ENCODE measurements at regions not wholly inside any gene's neighbourhood (a gene's known extent, or its start where the extent isn't known, plus 50 kb on each side); places are given as distances from the start of the nearest gene placed in this dataset.

- TF ChIP-seq GABPA (IDR thresholded peaks at IDR 0.05; ENCODE audit: low read depth), result no peak
- TF ChIP-seq POLR2AphosphoS5 (IDR thresholded peaks at IDR 0.05; ENCODE audit: low read depth), result no peak
- no peak for TF ChIP-seq REST (IDR thresholded peaks at IDR 0.05; ENCODE audit: insufficient replicate concordance, low read depth)
- no peak for TF ChIP-seq SPI1 (IDR thresholded peaks at IDR 0.05; ENCODE audit: borderline replicate concordance, low read depth)
- H3K27me3 ChIP-seq (ENCODE audit: insufficient read depth, poor library complexity, severe bottlenecking), result no peaks in the 10 kb centered on the region
- no peak overlapping the region for H3K27ac ChIP-seq (replicated peaks)
- no peak overlapping the region for H3K4me3 ChIP-seq (replicated peaks; ENCODE audit: insufficient read depth, low read length)
- no peak for DNase-seq (ENCODE audit: low read depth in 1 of 2, low spot score in 1 of 2)
Measured at GRCh38 chr2:59561281-59561680, 992.2 kb downstream of the BCL11A start.

- Histone ChIP-seq H3K4me3 (replicated peaks; ENCODE audit: insufficient read depth, low read length) (no peak overlapping the region), H3K27me3 (ENCODE audit: insufficient read depth, poor library complexity, severe bottlenecking) (no peaks in the 10 kb centered on the region), H3K27ac (replicated peaks) (no peak overlapping the region)
- TF ChIP-seq REST (IDR thresholded peaks at IDR 0.05; ENCODE audit: insufficient replicate concordance, low read depth) (no peak), GABPA (IDR thresholded peaks at IDR 0.05; ENCODE audit: low read depth) (no peak), POLR2AphosphoS5 (IDR thresholded peaks at IDR 0.05; ENCODE audit: low read depth) (no peak), SPI1 (IDR thresholded peaks at IDR 0.05; ENCODE audit: borderline replicate concordance, low read depth) (no peak)
- TF ChIP-seq, protein P1, sequence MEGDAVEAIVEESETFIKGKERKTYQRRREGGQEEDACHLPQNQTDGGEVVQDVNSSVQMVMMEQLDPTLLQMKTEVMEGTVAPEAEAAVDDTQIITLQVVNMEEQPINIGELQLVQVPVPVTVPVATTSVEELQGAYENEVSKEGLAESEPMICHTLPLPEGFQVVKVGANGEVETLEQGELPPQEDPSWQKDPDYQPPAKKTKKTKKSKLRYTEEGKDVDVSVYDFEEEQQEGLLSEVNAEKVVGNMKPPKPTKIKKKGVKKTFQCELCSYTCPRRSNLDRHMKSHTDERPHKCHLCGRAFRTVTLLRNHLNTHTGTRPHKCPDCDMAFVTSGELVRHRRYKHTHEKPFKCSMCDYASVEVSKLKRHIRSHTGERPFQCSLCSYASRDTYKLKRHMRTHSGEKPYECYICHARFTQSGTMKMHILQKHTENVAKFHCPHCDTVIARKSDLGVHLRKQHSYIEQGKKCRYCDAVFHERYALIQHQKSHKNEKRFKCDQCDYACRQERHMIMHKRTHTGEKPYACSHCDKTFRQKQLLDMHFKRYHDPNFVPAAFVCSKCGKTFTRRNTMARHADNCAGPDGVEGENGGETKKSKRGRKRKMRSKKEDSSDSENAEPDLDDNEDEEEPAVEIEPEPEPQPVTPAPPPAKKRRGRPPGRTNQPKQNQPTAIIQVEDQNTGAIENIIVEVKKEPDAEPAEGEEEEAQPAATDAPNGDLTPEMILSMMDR (IDR thresholded peaks at IDR 0.05; ENCODE audit: insufficient read depth, low read length), result no peak
- DNase-seq (ENCODE audit: low read depth in 1 of 2, low spot score in 1 of 2), result no peak
Measured at GRCh38 chr2:59560769-59561168, 992.7 kb downstream of the BCL11A start.

DNA sequence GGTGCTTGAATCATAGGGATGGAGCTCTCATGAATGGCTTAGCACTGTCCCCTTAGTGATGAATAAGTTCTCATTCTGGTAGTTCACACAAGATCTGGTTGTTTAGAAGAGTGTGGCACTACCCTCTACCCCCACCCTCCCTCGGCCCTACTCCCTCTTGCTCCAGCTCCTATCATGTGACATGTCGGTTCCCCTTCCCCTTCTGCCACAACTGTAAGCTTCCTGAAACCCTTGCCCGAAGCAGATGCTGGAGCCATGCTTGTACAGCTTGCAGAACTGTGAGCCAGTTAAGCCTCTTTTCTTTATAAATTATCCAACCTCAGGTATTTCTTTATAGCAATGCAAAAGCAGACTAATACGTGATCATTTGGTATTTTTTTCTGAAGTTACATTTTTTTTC, 1012.6 kb downstream of the BCL11A start:
- H3K27me3 ChIP-seq (ENCODE audit: insufficient read depth, poor library complexity, severe bottlenecking), result no peaks in the 10 kb centered on the region
- peak; percentile 33 to 83 for DNase-seq (ENCODE audit: low read depth in 1 of 2, low spot score in 1 of 2)
- peak overlapping the region; percentile 56 for H3K27ac ChIP-seq (replicated peaks)
- H3K4me3 ChIP-seq (replicated peaks; ENCODE audit: insufficient read depth, low read length), result no peak overlapping the region
- no peak for TF ChIP-seq POLR2AphosphoS5 (IDR thresholded peaks at IDR 0.05; ENCODE audit: low read depth)
- peak; percentile 76 for TF ChIP-seq SPI1 (IDR thresholded peaks at IDR 0.05; ENCODE audit: borderline replicate concordance, low read depth)

DNA sequence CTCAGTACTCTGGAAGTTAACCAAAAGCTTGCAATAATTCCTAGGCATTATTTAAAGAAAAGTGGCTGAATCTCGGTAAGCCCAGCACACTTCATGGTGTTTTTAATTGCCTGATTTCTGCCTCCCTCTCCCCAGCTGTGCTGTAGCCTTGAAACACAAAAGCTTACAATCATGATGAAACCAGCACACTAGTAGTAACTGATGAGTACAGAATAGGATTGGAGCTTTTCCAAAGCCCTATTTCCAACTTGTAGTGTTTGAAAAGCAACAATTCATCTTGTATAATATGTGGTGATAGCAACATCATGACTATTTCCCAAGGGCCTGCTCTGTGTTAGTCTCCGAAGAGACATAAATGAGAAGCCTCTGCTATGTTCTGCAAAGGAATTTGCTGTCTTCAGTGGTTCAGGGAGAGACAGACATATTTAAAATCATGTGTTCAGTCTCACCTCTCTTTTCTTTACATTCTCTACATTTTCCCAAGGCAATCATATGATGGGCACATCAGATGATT, 1015.0 kb downstream of the BCL11A start:
- Histone ChIP-seq H3K27me3 (ENCODE audit: insufficient read depth, poor library complexity, severe bottlenecking) (no peaks in the 10 kb centered on the region), H3K27ac (replicated peaks) (no peak overlapping the region), H3K4me3 (replicated peaks; ENCODE audit: insufficient read depth, low read length) (no peak overlapping the region)
- TF ChIP-seq REST (IDR thresholded peaks at IDR 0.05; ENCODE audit: insufficient replicate concordance, low read depth) (no peak), POLR2AphosphoS5 (IDR thresholded peaks at IDR 0.05; ENCODE audit: low read depth) (no peak), GABPA (IDR thresholded peaks at IDR 0.05; ENCODE audit: low read depth) (no peak), SPI1 (IDR thresholded peaks at IDR 0.05; ENCODE audit: borderline replicate concordance, low read depth) (no peak)
- TF ChIP-seq, protein P1 (IDR thresholded peaks at IDR 0.05; ENCODE audit: insufficient read depth, low read length), result no peak
- DNase-seq (ENCODE audit: low read depth in 1 of 2, low spot score in 1 of 2), result no peak

Data from HL-60 (cell line).